Ovary (tissue), 7 donors: ENCODE measurements at regions not wholly inside any gene's neighbourhood (a gene's known extent, or its start where the extent isn't known, plus 50 kb on each side); places are given as distances from the start of the nearest gene placed in this dataset.

Experiments
- DNase-seq, 5 donors: peaks; one replicate each; pipeline ENCODE4 v3.0.0-alpha.2; 2019 to 2020
- H3K27ac ChIP-seq, 2 donors: fragments of 200-600 bp; one replicate each; pipeline versions ENCODE4 v1.5.1 to v1.8.0; 2019 to 2022
- H3K27me3 ChIP-seq: fragments of 200-600 bp; one replicate; pipeline ENCODE4 v1.8.0; 2022
- H3K36me3 ChIP-seq: fragments of 200-600 bp; sonication (generic); one replicate; pipeline ENCODE4 v1.5.1; 2019
- H3K4me1 ChIP-seq: one replicate; pipeline ENCODE4 v1.8.1; 2013; ENCODE audit warnings: mild to moderate bottlenecking, moderate library complexity; ENCODE audit not compliant: insufficient read depth
- H3K4me3 ChIP-seq: fragments of 200-600 bp; sonication (generic); one replicate; pipeline ENCODE4 v1.5.1; 2017
- H3K9me3 ChIP-seq, 2 donors: fragments of 200-600 bp in 1 of 2; sonication (generic) in 1 of 2; one replicate each; pipeline versions ENCODE4 v1.5.1 to v1.8.1; 2013 to 2019; ENCODE audit warnings: mild to moderate bottlenecking in 1 of 2, moderate library complexity in 1 of 2
- CTCF ChIP-seq, 3 donors: fragments of 450-650 bp in 2 of 3; fragments of 200-600 bp in 1 of 3; IDR thresholded peaks; one replicate each; pipeline versions ENCODE4 v1.5.1 to v1.8.0; 2016 to 2022; ENCODE audit warnings: antibody characterized with exemption in 3 of 3, mild to moderate bottlenecking in 1 of 3
- EP300 ChIP-seq: sonication (generic); formaldehyde crosslinking; IDR thresholded peaks from one replicate; pipeline ENCODE4 v1.6.1; 2017; ENCODE audit warnings: antibody characterized with exemption
- POLR2A ChIP-seq: fragments of 450-650 bp; IDR thresholded peaks from one replicate; pipeline ENCODE4 v1.6.1; 2017; ENCODE audit warnings: antibody characterized with exemption, mild to moderate bottlenecking, moderate library complexity
- WGBS, 3 donors: extraction: QIAGEN DNeasy Blood & Tissue Kit in 1 of 3; methylation state at CpG; one replicate each; pipeline versions ENCODE4 v1.1.5 to v1.1.7; 2013 to 2017; 5-methylcytosine and 5-hydroxymethylcytosine counted together
- intact Hi-C, 4 donors: fragments of 100-400 bp; cut with DNase I; formaldehyde crosslinking; loops; one replicate each; pipeline versions ENCODE4 v1.11.0 to v1.15.1; 2022 to 2023
- donor health status: DM: no; HTN: no; CAD: no; lungs with moderate emphysema.
- donor health status: DM: no; HTN: no; CAD: no.
- donor health status: Bipolar disorder and iron deficiency.
- donor health status: DM: no; HTN: no; CAD: no.
- donor health status: DM: yes; HTN: yes; CAD: no.

- intact Hi-C loops, result no loop called here
- no peaks in the 10 kb centered on the region for H3K4me1 ChIP-seq
- no peaks in the 10 kb centered on the region for H3K9me3 ChIP-seq
- no peak overlapping the region for H3K4me3 ChIP-seq
- no peak overlapping the region for H3K27ac ChIP-seq
- WGBS, 3 donors, result 77 to 83% (median 79%) methylated on average over 2 of the region's 2 CpGs
- TF ChIP-seq EP300, result no peak
- DNase-seq, result no peak
- H3K27me3 ChIP-seq, result no peaks in the 10 kb centered on the region
- H3K36me3 ChIP-seq, result no peaks in the 10 kb centered on the region
These were observed 99.4 kb upstream of the PUDP start for GRCh38 chrX:7247346-7247745.

GRCh38 chrX:7244405-7244804, 96.5 kb upstream of the PUDP start:
- Histone ChIP-seq H3K36me3 (no peaks in the 10 kb centered on the region), H3K9me3 (no peaks in the 10 kb centered on the region), H3K4me1 (no peaks in the 10 kb centered on the region), H3K4me3 (no peak overlapping the region), H3K27me3 (no peaks in the 10 kb centered on the region), H3K27ac (no peak overlapping the region)
- TF ChIP-seq EP300, result no peak
- no peak for TF ChIP-seq POLR2A
- TF ChIP-seq CTCF (IDR thresholded peaks at IDR 0.05), result no peak
- intact Hi-C loops, result no loop called here
- WGBS, 3 donors, result 90 to 94% (median 91%) methylated on average over 3 of the region's 3 CpGs
- no peak for DNase-seq

GRCh38 chrX:7242613-7243012, 94.7 kb upstream of the PUDP start:
- Histone ChIP-seq H3K4me3 (no peak overlapping the region), H3K27ac (no peak overlapping the region), H3K36me3 (no peaks in the 10 kb centered on the region), H3K27me3 (no peaks in the 10 kb centered on the region), H3K9me3 (no peaks in the 10 kb centered on the region), H3K4me1 (no peaks in the 10 kb centered on the region)
- TF ChIP-seq POLR2A, result no peak
- intact Hi-C loops, result no loop called here
- DNase-seq, result no peak
- WGBS, 3 donors, result 93 to 100% (median 96%) methylated on average over 1 of the region's 1 CpG

GRCh38 chrX:7240929-7241328, 93.0 kb upstream of the PUDP start:
- Histone ChIP-seq H3K36me3 (no peaks in the 10 kb centered on the region), H3K4me3 (no peak overlapping the region), H3K9me3 (no peaks in the 10 kb centered on the region), H3K27me3 (no peaks in the 10 kb centered on the region), H3K27ac (no peak overlapping the region), H3K4me1 (no peaks in the 10 kb centered on the region)
- 91 to 96% (median 94%) methylated on average over 2 of the region's 2 CpGs for WGBS, 3 donors
- intact Hi-C loops, result no loop called here
- no peak for TF ChIP-seq CTCF (IDR thresholded peaks at IDR 0.05)
- TF ChIP-seq EP300, result no peak
- TF ChIP-seq POLR2A, result no peak
- no peak for DNase-seq

- Histone ChIP-seq H3K27ac (no peak overlapping the region), H3K4me3 (no peak overlapping the region), H3K9me3 (no peaks in the 10 kb centered on the region), H3K36me3 (no peaks in the 10 kb centered on the region), H3K4me1 (no peaks in the 10 kb centered on the region), H3K27me3 (no peaks in the 10 kb centered on the region)
- TF ChIP-seq EP300, result no peak
- no peak for TF ChIP-seq CTCF (IDR thresholded peaks at IDR 0.05)
- TF ChIP-seq POLR2A, result no peak
- no peak for DNase-seq
- intact Hi-C loops, result no loop called here
These were observed 87.1 kb upstream of the PUDP start for GRCh38 chrX:7235071-7235470.
